SK-N-SH (cell line): ENCODE measurements at regions not wholly inside any gene's neighbourhood (a gene's known extent, or its start where the extent isn't known, plus 50 kb on each side); places are given as distances from the start of the nearest gene placed in this dataset.

Source experiments
- CTCF ChIA-PET: fragments of 300-600, 350-600 bp; formaldehyde crosslinking; extraction: SDS; loops from one replicate; lab custom pipeline; 2021; lab: Yijun Ruan, JAX
- POLR2A ChIA-PET: fragments of 350-600 bp; sonication (Branson Sonifier 250); formaldehyde crosslinking; extraction: SDS; loops from one replicate; lab custom pipeline; 2020; ENCODE audit warnings: antibody characterized with exemption, inconsistent platforms; lab: Yijun Ruan, JAX
- DNase-seq: peaks from one replicate; pipeline ENCODE4 v3.0.0; 2012
- H2AFZ ChIP-seq: fragments of 200-600 bp; sonication (generic); 2 replicates; pipeline ENCODE4 v1.8.1; 2016; ENCODE audit warnings: antibody characterized with exemption, mild to moderate bottlenecking, low read depth
- H3F3A ChIP-seq: fragments of 200-600 bp; sonication (generic); replicated peaks from 2 replicates; pipeline ENCODE3; 2016; ENCODE audit warnings: antibody characterized with exemption, mild to moderate bottlenecking; ENCODE audit not compliant: insufficient read depth
- H3K27ac ChIP-seq, 2 experiments: fragments of 200-500 bp in 1 of 2; fragments of 200-600 bp in 1 of 2; sonication (Bioruptor generic) in 1 of 2; sonication (generic), shearing (Covaris generic) in 1 of 2; 2 replicates each; pipeline versions ENCODE4 v1.5.1 to v1.6.1; 2014 to 2016; ENCODE audit warnings: low read depth in 2 of 2, inconsistent platforms in 1 of 2, low read length in 1 of 2, mild to moderate bottlenecking in 1 of 2, mixed read lengths in 1 of 2
- H3K27me3 ChIP-seq: fragments of 200-600 bp; sonication (generic), shearing (Covaris generic); 2 replicates; pipeline ENCODE4 v1.6.1; 2016; ENCODE audit warnings: mixed run types; ENCODE audit not compliant: insufficient read depth
- H3K36me3 ChIP-seq, 2 experiments: fragments of 200-500 bp in 1 of 2; fragments of 200-600 bp in 1 of 2; sonication (Bioruptor generic) in 1 of 2; sonication (generic) in 1 of 2; replicated peaks in 1 of 2; 2 replicates each; pipeline versions ENCODE3 to v1.5.1; 2014 to 2016; ENCODE audit warnings: low read length in 1 of 2, mild to moderate bottlenecking in 1 of 2; ENCODE audit not compliant: insufficient read depth in 2 of 2, control insufficient read depth in 1 of 2
- H3K4me1 ChIP-seq, 2 experiments: fragments of 200-500 bp in 1 of 2; fragments of 200-600 bp in 1 of 2; sonication (Bioruptor generic) in 1 of 2; sonication (generic), shearing (Covaris generic) in 1 of 2; 2 replicates each; pipeline versions ENCODE4 v1.5.1 to v1.6.1; 2014 to 2016; ENCODE audit warnings: low read depth in 1 of 2, low read length in 1 of 2, mixed run types in 1 of 2; ENCODE audit not compliant: insufficient read depth in 2 of 2, control insufficient read depth in 1 of 2
- H3K4me2 ChIP-seq: fragments of 200-600 bp; sonication (generic), shearing (Covaris generic); 2 replicates; pipeline ENCODE4 v1.6.1; 2017; ENCODE audit warnings: mixed run types
- H3K4me3 ChIP-seq, 2 experiments: fragments of 200-500 bp in 1 of 2; fragments of 200-600 bp in 1 of 2; sonication (Bioruptor generic) in 1 of 2; sonication (generic), shearing (Covaris generic) in 1 of 2; 2 replicates each; pipeline versions ENCODE4 v1.5.1 to v1.8.1; 2014 to 2016; ENCODE audit warnings: low read depth in 2 of 2, inconsistent platforms in 1 of 2, low read length in 1 of 2, mild to moderate bottlenecking in 1 of 2, mixed read lengths in 1 of 2, moderate library complexity in 1 of 2
- H3K79me2 ChIP-seq: fragments of 200-600 bp; sonication (generic); 2 replicates; pipeline ENCODE4 v1.8.1; 2017; ENCODE audit warnings: mild to moderate bottlenecking; ENCODE audit not compliant: insufficient read depth
- H3K9ac ChIP-seq: fragments of 200-600 bp; sonication (generic); 2 replicates; pipeline ENCODE4 v1.6.1; 2017; ENCODE audit warnings: mixed run types
- H3K9me2 ChIP-seq: fragments of 200-600 bp; sonication (generic); 2 replicates; pipeline ENCODE4 v1.6.1; 2017; ENCODE audit warnings: mixed run types
- H3K9me3 ChIP-seq: fragments of 200-600 bp; sonication (generic); 2 replicates; pipeline ENCODE4 v1.6.1; 2017; ENCODE audit warnings: mixed run types, mild to moderate bottlenecking, moderate library complexity
- H4K20me1 ChIP-seq: fragments of 200-600 bp; sonication (generic); 2 replicates; pipeline ENCODE4 v1.6.1; 2017; ENCODE audit warnings: mild to moderate bottlenecking, mixed run types; ENCODE audit not compliant: insufficient read depth
- ELF1 ChIP-seq: IDR thresholded peaks from 2 replicates; pipeline ENCODE4 v1.4.0; 2012
- EP300 ChIP-seq, 2 experiments: IDR thresholded peaks; 2 replicates each; pipeline versions ENCODE4 v1.4.0 to v1.6.1; 2012; ENCODE audit warnings: borderline replicate concordance in 1 of 2, low read depth in 1 of 2, low read length in 1 of 2
- FOSL2 ChIP-seq: IDR thresholded peaks from 2 replicates; pipeline ENCODE4 v1.4.0; 2012; ENCODE audit warnings: low read depth, mild to moderate bottlenecking, moderate library complexity, borderline replicate concordance
- FOXJ3 ChIP-seq: sonication (generic); formaldehyde crosslinking; IDR thresholded peaks from 2 replicates; pipeline ENCODE4 v1.5.1; 2020; ENCODE audit warnings: mild to moderate bottlenecking, missing genetic modification reagents
- GABPA ChIP-seq: IDR thresholded peaks from 2 replicates; pipeline ENCODE4 v1.4.0; 2012; ENCODE audit warnings: low read depth, mild to moderate bottlenecking
- JUND ChIP-seq: IDR thresholded peaks from 2 replicates; pipeline ENCODE4 v1.4.0; 2012
- MAX ChIP-seq: IDR thresholded peaks from 2 replicates; pipeline ENCODE4 v1.4.0; 2012; ENCODE audit warnings: low read depth
- MEF2A ChIP-seq: IDR thresholded peaks from 2 replicates; pipeline ENCODE4 v1.4.0; 2012; ENCODE audit warnings: low read depth, borderline replicate concordance
- POLR2AphosphoS5 ChIP-seq: IDR thresholded peaks from 2 replicates; pipeline ENCODE4 v1.6.1; 2012; ENCODE audit warnings: low read depth, low read length
- RAD21 ChIP-seq: IDR thresholded peaks from 2 replicates; pipeline ENCODE4 v1.6.1; 2012; ENCODE audit warnings: mild to moderate bottlenecking, low read length
- RCOR1 ChIP-seq: fragments of 150-350 bp; IDR thresholded peaks from 2 replicates; pipeline ENCODE4 v1.6.1; 2017; ENCODE audit warnings: antibody characterized with exemption, low read length
- RFX5 ChIP-seq: IDR thresholded peaks from 2 replicates; pipeline ENCODE4 v1.6.1; 2012; ENCODE audit warnings: mild to moderate bottlenecking, improper control_type of control experiment, low read length
- SMC3 ChIP-seq: IDR thresholded peaks from 2 replicates; pipeline ENCODE4 v1.6.1; 2012; ENCODE audit warnings: low read depth, low read length, improper control_type of control experiment
- TCF12 ChIP-seq: IDR thresholded peaks from 2 replicates; pipeline ENCODE4 v1.4.0; 2012
- TEAD4 ChIP-seq: IDR thresholded peaks from 2 replicates; pipeline ENCODE4 v1.4.0; 2012; ENCODE audit warnings: mild to moderate bottlenecking, borderline replicate concordance; ENCODE audit not compliant: insufficient read depth
- ZBTB33 ChIP-seq: IDR thresholded peaks from 2 replicates; pipeline ENCODE4 v1.4.0; 2012; ENCODE audit warnings: low read depth, borderline replicate concordance
- WGBS: methylation state at CpG from one replicate; pipeline ENCODE4 v1.1.6; 2017; ENCODE audit warnings: low lambda C conversion rate; 5-methylcytosine and 5-hydroxymethylcytosine counted together

GRCh38 chr7:15041226-15041625 lies 138.7 kb upstream of the DGKB start:
- no peaks in the 10 kb centered on the region for H3K9me2 ChIP-seq
- no peak overlapping the region for H3K9ac ChIP-seq
- no peaks in the 10 kb centered on the region for H3K79me2 ChIP-seq
- no peak overlapping the region for H3K4me3 ChIP-seq
- H3K4me2 ChIP-seq = no peak overlapping the region
- ChIA-PET CTCF (interaction anchor here (0.8 to 1.4 kb wide), 2 partner anchors 15 to 25 kb away, joined by 3 read pairs; no protein-coding TSS in a partner anchor), POLR2A (no interaction called here)
- no peak overlapping the region for H2AFZ ChIP-seq
- TF ChIP-seq JUND (no peak), MEF2A (no peak), ZBTB33 (no peak), TEAD4 (no peak), POLR2AphosphoS5 (no peak), FOSL2 (no peak), RCOR1 (no peak), TCF12 (no peak), SMC3 (no peak), MAX (no peak), RAD21 (no peak), RFX5 (no peak), EP300 (IDR thresholded peaks at IDR 0.05; ENCODE audit: borderline replicate concordance in 1 of 2, low read depth in 1 of 2, low read length in 1 of 2) (no peak), FOXJ3 (CRISPR knock-in tag) (no peak), ELF1 (no peak), GABPA (no peak)
- DNase-seq = no peak
- H3K27ac ChIP-seq = peak overlapping the region in 1 of 2 experiments; percentile 19; a peak in 1 of 4 replicates
- H3K9me3 ChIP-seq = no peaks in the 10 kb centered on the region
- 60% methylated on average over 5 of the region's 5 CpGs for WGBS
- H3F3A ChIP-seq = no peaks in the 10 kb centered on the region
- no peaks in the 10 kb centered on the region for H4K20me1 ChIP-seq
- H3K4me1 ChIP-seq = peaks cover 3 to 8% of the 10 kb centered on the region in 2 experiments; a peak in 3 of 4 replicates
- H3K36me3 ChIP-seq = no peaks in the 10 kb centered on the region
- H3K27me3 ChIP-seq = no peaks in the 10 kb centered on the region

GRCh38 chr7:15035814-15036213 lies 133.3 kb upstream of the DGKB start:
- 82% methylated on average over 2 of the region's 2 CpGs for WGBS
- Histone ChIP-seq H3K4me3 (no peak overlapping the region), H3K4me2 (no peak overlapping the region)
- TF ChIP-seq ELF1 = no peak
- TF ChIP-seq, all 33 proteins: peak for 0
- Histone ChIP-seq H3K79me2 (no peaks in the 10 kb centered on the region), H3F3A (peaks cover 8% of the 10 kb centered on the region), H3K9me2 (no peaks in the 10 kb centered on the region), H2AFZ (no peak overlapping the region), H3K27ac (no peak overlapping the region), H3K9ac (no peak overlapping the region), H3K9me3 (no peaks in the 10 kb centered on the region), H3K4me1 (peaks cover 0 to 6% of the 10 kb centered on the region in 2 experiments; a peak in 2 of 4 replicates), H4K20me1 (no peaks in the 10 kb centered on the region), H3K36me3 (no peaks in the 10 kb centered on the region), H3K27me3 (no peaks in the 10 kb centered on the region)
- DNase-seq = no peak
- ChIA-PET POLR2A (no interaction called here), CTCF (interaction anchor here (1.1 kb wide), 1 partner anchor 20 kb away, joined by 4 read pairs; no protein-coding TSS in a partner anchor)
